ENCODE measurements at regions not wholly inside any gene's neighbourhood (a gene's known extent, or its start where the extent isn't known, plus 50 kb on each side); places are given as distances from the start of the nearest gene placed in this dataset.

GRCh38 chr1:78377356-78377928 is 113.3 kb upstream of the PTGFR start:
- DNase-seq: no peak
- H3K27me3 ChIP-seq (replicated peaks in 1 of 7): no peaks in the 10 kb centered on the region
- no peaks in the 10 kb centered on the region for H3K4me1 ChIP-seq
- intact Hi-C loops (cut with DNase I; ENCODE audit: low total_unique reads): no loop called here
- H3K4me3 ChIP-seq: no peak overlapping the region
- H3K27ac ChIP-seq: no peak overlapping the region
- H3K9me3 ChIP-seq: no peaks in the 10 kb centered on the region
- TF ChIP-seq CTCF (IDR thresholded peaks at IDR 0.05 in 8 of 11, conservative IDR thresholded peaks at IDR 0.05 in 3 of 11) (no peak), POLR2A (IDR thresholded peaks at IDR 0.05) (no peak), POLR2AphosphoS5 (IDR thresholded peaks at IDR 0.05) (no peak)
- no peaks in the 10 kb centered on the region for H3K36me3 ChIP-seq

GRCh38 chr1:78383923-78384322 is 106.9 kb upstream of the PTGFR start:
- intact Hi-C loops (cut with DNase I; ENCODE audit: low total_unique reads): no loop called here
- H3K27me3 ChIP-seq (replicated peaks in 1 of 7): no peaks in the 10 kb centered on the region
- H3K36me3 ChIP-seq: no peaks in the 10 kb centered on the region
- H3K27ac ChIP-seq: no peak overlapping the region
- 44 to 60% (median 55%) methylated on average over 1 of the region's 1 CpG for WGBS, 5 donors
- no peaks in the 10 kb centered on the region for H3K9me3 ChIP-seq
- TF ChIP-seq POLR2AphosphoS5 (IDR thresholded peaks at IDR 0.05): no peak
- no peak for TF ChIP-seq POLR2A (IDR thresholded peaks at IDR 0.05)
- no peak for TF ChIP-seq CTCF (IDR thresholded peaks at IDR 0.05 in 8 of 11, conservative IDR thresholded peaks at IDR 0.05 in 3 of 11)
- no peak for DNase-seq
- no peak overlapping the region for H3K4me3 ChIP-seq
- no peaks in the 10 kb centered on the region for H3K4me1 ChIP-seq

GRCh38 chr1:78385744-78386462 is 104.9 kb upstream of the PTGFR start:
- no peaks in the 10 kb centered on the region for H3K4me1 ChIP-seq
- 42 to 66% (median 51%) methylated on average over 1 of the region's 1 CpG for WGBS, 5 donors
- DNase-seq: no peak
- H3K27me3 ChIP-seq (replicated peaks in 1 of 7): no peaks in the 10 kb centered on the region
- TF ChIP-seq POLR2AphosphoS5 (IDR thresholded peaks at IDR 0.05): no peak
- no peak for TF ChIP-seq POLR2A (IDR thresholded peaks at IDR 0.05)
- TF ChIP-seq CTCF (IDR thresholded peaks at IDR 0.05 in 8 of 11, conservative IDR thresholded peaks at IDR 0.05 in 3 of 11): no peak
- H3K9me3 ChIP-seq: no peaks in the 10 kb centered on the region
- no peaks in the 10 kb centered on the region for H3K36me3 ChIP-seq
- intact Hi-C loops (cut with DNase I; ENCODE audit: low total_unique reads): no loop called here
- H3K4me3 ChIP-seq: no peak overlapping the region
- no peak overlapping the region for H3K27ac ChIP-seq

- H3K9me3 ChIP-seq: peaks cover 0 to under 1% (median 0%) of the 10 kb centered on the region in 8 donors
- no peaks in the 10 kb centered on the region for H3K36me3 ChIP-seq
- WGBS, 5 donors: 74 to 85% (median 76%) methylated on average over 2 of the region's 2 CpGs
- no peak overlapping the region for H3K4me3 ChIP-seq
- TF ChIP-seq CTCF (IDR thresholded peaks at IDR 0.05 in 8 of 11, conservative IDR thresholded peaks at IDR 0.05 in 3 of 11): no peak
- no peak for TF ChIP-seq POLR2AphosphoS5 (IDR thresholded peaks at IDR 0.05)
- TF ChIP-seq POLR2A (IDR thresholded peaks at IDR 0.05): no peak
- no peak for DNase-seq
- no peaks in the 10 kb centered on the region for H3K27me3 ChIP-seq (replicated peaks in 1 of 7)
- H3K4me1 ChIP-seq: no peaks in the 10 kb centered on the region
- intact Hi-C loops (cut with DNase I; ENCODE audit: low total_unique reads): no loop called here
- H3K27ac ChIP-seq: no peak overlapping the region
Observed at GRCh38 chr1:78387201-78387600, 103.6 kb upstream of the PTGFR start.

Measured in spleen (tissue), 11 donors.